ENCODE measurements at regions not wholly inside any gene's neighbourhood (a gene's known extent, or its start where the extent isn't known, plus 50 kb on each side); places are given as distances from the start of the nearest gene placed in this dataset.

DNA sequence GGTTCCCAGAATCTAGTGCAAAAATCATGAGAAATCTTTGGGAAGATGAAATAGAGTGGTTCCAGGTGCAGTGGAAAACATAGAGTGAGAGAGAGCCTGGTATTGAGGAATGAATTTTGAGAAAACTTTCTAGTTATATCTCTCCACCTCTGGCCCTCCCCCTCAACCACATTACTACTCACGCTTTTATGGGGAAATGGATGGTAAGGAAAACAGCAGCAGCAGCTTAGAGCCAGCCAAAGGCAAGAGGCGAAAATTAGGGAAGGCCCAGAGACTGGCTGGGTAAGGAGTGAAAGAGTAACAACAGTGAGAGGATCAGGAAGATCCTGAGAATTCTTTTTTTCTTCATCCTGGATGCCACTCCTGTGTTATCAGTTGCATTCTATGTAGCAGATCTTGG, 187.9 kb upstream of the ECI2 start:
- TF ChIP-seq, protein P1, sequence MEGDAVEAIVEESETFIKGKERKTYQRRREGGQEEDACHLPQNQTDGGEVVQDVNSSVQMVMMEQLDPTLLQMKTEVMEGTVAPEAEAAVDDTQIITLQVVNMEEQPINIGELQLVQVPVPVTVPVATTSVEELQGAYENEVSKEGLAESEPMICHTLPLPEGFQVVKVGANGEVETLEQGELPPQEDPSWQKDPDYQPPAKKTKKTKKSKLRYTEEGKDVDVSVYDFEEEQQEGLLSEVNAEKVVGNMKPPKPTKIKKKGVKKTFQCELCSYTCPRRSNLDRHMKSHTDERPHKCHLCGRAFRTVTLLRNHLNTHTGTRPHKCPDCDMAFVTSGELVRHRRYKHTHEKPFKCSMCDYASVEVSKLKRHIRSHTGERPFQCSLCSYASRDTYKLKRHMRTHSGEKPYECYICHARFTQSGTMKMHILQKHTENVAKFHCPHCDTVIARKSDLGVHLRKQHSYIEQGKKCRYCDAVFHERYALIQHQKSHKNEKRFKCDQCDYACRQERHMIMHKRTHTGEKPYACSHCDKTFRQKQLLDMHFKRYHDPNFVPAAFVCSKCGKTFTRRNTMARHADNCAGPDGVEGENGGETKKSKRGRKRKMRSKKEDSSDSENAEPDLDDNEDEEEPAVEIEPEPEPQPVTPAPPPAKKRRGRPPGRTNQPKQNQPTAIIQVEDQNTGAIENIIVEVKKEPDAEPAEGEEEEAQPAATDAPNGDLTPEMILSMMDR (IDR thresholded peaks at IDR 0.05; ENCODE audit: insufficient read depth, low read depth, low read length), result no peak
- Histone ChIP-seq H3K36me3 (ENCODE audit: control insufficient read depth, insufficient read depth, low read length) (no peaks in the 10 kb centered on the region), H3K4me3 (ENCODE audit: low read depth, low read length) (no peak overlapping the region), H3K27me3 (ENCODE audit: control insufficient read depth, insufficient read depth, low read length) (no peaks in the 10 kb centered on the region)
- DNase-seq (ENCODE audit: low read depth), result no peak
- CTCF ChIA-PET, result interaction anchor here (2.1 kb wide), 1 partner anchor 29 kb away, joined by 6 read pairs; no protein-coding TSS in a partner anchor
- POLR2A ChIA-PET, result no interaction called here

DNA sequence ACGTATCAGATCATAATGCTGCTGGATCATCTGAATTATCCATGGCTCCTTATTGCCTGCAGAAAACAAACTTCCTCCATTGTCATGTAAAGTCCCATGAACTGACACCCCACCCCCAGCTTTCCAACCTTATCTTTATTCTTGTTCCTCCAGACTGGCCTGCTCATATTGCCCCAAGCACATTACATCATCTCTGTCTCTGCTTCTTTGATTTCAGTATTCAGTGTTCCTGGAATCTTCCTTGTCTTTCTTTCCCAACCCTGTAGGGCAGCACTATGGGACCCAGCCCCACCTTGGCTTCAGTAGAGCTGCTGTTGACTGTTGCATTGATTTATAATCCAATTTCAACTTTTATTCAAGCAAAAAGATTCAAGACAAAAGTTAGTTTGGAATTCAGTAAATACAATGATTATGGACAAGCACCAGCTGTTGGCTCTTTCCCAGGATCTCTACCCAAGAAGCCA, 187.5 kb upstream of the ECI2 start:
- TF ChIP-seq, protein P1 (IDR thresholded peaks at IDR 0.05; ENCODE audit: insufficient read depth, low read depth, low read length), result no peak
- no peak overlapping the region for H3K4me3 ChIP-seq (ENCODE audit: low read depth, low read length)
- no peaks in the 10 kb centered on the region for H3K27me3 ChIP-seq (ENCODE audit: control insufficient read depth, insufficient read depth, low read length)
- no peaks in the 10 kb centered on the region for H3K36me3 ChIP-seq (ENCODE audit: control insufficient read depth, insufficient read depth, low read length)
- no peak for DNase-seq (ENCODE audit: low read depth)
- CTCF ChIA-PET, result interaction anchor here (2.1 kb wide), 1 partner anchor 29 kb away, joined by 6 read pairs; no protein-coding TSS in a partner anchor
- POLR2A ChIA-PET, result no interaction called here

DNA sequence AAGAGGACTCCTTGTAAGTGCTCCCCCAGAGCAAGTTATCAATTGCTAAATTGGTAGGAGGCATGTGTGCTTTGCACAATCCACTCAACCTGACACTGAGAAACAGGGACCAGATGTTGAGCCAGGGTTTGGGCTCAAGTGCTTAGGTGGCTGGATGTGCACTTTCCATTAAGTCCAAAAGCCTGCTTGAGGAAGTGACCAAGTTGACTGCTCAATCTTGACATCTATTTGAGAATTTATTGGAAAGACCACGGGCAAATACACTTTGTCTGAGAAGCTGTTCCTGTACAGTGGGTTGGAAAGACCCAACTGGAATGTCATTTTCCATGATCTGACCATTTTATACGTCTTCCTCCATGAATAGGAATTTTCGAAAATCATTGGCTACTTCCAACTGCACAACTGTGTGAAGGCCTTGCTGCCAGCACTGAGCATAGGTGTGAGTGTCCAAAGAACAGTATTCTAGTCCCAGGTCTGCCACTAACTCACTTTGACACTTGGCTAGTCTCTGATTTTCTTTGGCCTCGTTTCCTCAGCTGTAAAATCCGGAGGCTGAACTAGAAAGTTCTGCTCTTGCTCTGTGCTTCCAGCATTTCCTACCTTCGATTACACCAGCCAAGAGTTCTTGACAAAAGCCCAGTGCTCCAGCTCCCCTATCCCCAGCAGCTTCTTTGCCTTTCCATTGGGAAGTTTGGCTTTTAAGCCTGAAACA, 186.9 kb upstream of the ECI2 start:
- H3K4me3 ChIP-seq (ENCODE audit: low read depth, low read length), result no peak overlapping the region
- H3K36me3 ChIP-seq (ENCODE audit: control insufficient read depth, insufficient read depth, low read length), result no peaks in the 10 kb centered on the region
- no peak for DNase-seq (ENCODE audit: low read depth)
- no peaks in the 10 kb centered on the region for H3K27me3 ChIP-seq (ENCODE audit: control insufficient read depth, insufficient read depth, low read length)
- TF ChIP-seq, protein P1 (IDR thresholded peaks at IDR 0.05; ENCODE audit: insufficient read depth, low read depth, low read length), result no peak
- ChIA-PET POLR2A (no interaction called here), CTCF (interaction anchor here (0.6 to 2.1 kb wide), 2 partner anchors 30 to 418 kb away, joined by 3 to 6 read pairs; no protein-coding TSS in a partner anchor)

DNA sequence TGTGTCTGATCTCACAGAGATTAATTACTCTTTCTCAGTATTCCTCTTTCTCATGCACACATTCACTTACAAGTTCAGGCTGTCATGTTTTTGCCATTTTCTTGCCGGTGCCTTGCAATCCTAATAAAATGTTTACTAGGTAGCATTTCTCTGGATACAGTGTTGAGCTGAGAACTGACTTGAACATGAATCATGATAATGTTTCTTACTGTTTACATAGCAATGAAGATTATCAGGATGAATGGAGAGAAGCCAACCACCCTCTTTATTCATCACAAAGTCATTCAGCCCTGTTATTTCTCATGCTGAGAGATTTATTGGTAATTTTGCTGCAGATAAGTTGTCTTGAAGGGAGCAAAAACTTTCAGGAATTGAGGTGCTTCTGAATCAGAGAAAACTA, 185.5 kb upstream of the ECI2 start:
- ChIA-PET CTCF (no interaction called here), POLR2A (no interaction called here)
- no peaks in the 10 kb centered on the region for H3K36me3 ChIP-seq (ENCODE audit: control insufficient read depth, insufficient read depth, low read length)
- no peak overlapping the region for H3K4me3 ChIP-seq (ENCODE audit: low read depth, low read length)
- peak; percentile 96 for DNase-seq (ENCODE audit: low read depth)
- TF ChIP-seq, protein P1 (IDR thresholded peaks at IDR 0.05; ENCODE audit: insufficient read depth, low read depth, low read length), result no peak
- no peaks in the 10 kb centered on the region for H3K27me3 ChIP-seq (ENCODE audit: control insufficient read depth, insufficient read depth, low read length)

DNA sequence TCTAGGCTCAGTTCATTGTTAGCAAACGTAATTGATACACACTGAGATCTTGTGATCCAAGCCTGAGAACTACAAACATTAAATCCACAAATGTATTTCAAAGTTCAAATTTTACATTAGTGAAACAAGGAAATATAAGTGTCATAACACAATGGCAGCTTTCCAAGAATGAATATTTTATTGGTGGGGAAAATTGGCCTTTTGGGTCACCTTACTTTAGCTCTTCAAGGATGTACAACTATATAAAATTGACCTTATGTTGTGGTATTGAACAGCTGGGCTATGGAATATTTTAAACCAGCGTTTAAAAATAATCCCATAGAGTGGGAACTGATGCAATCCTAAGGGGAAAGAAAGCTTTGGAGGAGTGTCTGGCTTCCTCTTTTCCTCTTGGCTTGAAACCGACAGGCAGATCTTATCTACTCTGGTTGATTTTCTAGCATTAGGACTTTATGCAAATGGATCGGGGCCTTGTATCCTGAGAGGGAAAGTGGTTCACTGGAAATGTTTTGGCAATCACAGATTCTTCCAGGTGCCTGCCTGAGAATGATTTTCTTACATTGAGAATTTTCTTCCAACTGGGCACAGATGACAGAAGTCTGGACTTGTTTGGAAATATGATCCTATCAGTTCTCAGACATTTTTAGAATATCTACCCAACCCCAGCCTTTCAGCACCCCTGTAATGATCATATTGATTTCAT, 184.8 kb upstream of the ECI2 start:
- no peak for DNase-seq (ENCODE audit: low read depth)
- H3K4me3 ChIP-seq (ENCODE audit: low read depth, low read length), result no peak overlapping the region
- no peaks in the 10 kb centered on the region for H3K36me3 ChIP-seq (ENCODE audit: control insufficient read depth, insufficient read depth, low read length)
- POLR2A ChIA-PET, result no interaction called here
- H3K27me3 ChIP-seq (ENCODE audit: control insufficient read depth, insufficient read depth, low read length), result no peaks in the 10 kb centered on the region
- CTCF ChIA-PET, result interaction anchor here (1.3 kb wide), 1 partner anchor 34 kb away, joined by 3 read pairs; no protein-coding TSS in a partner anchor
- TF ChIP-seq, protein P1 (IDR thresholded peaks at IDR 0.05; ENCODE audit: insufficient read depth, low read depth, low read length), result no peak
